ENCODE measurements at regions not wholly inside any gene's neighbourhood (a gene's known extent, or its start where the extent isn't known, plus 50 kb on each side); places are given as distances from the start of the nearest gene placed in this dataset.
"Not testable (repeated sequence)": the region's sequence is repeated elsewhere in the genome, so short reads cannot be mapped to it uniquely, and the experiment has no call there.

- in situ Hi-C loops (cut with HindIII; ENCODE audit: low sequenced_read_pairs); H3K4me3 ChIP-seq (ENCODE audit: low read depth, low read length); DNase-seq (ENCODE audit: low read depth): not testable (repeated sequence)
Measured at GRCh38 chr19:34871911-34872310, 54.8 kb upstream of the ZNF30 start.

GRCh38 chr19:34867631-34868030 is 59.1 kb upstream of the ZNF30 start:
- H3K4me3 ChIP-seq (ENCODE audit: low read depth, low read length) = no peak overlapping the region
- in situ Hi-C loops (cut with HindIII; ENCODE audit: low sequenced_read_pairs) = no loop called here
- DNase-seq (ENCODE audit: low read depth) = no peak
- TF ChIP-seq CTCF (IDR thresholded peaks at IDR 0.05; ENCODE audit: low read depth, low read length, missing control alignments) = no peak

- in situ Hi-C loops (cut with HindIII; ENCODE audit: low sequenced_read_pairs); H3K4me3 ChIP-seq (ENCODE audit: low read depth, low read length); DNase-seq (ENCODE audit: low read depth): not testable (repeated sequence)
Measured at GRCh38 chr19:34865225-34865624, 61.5 kb upstream of the ZNF30 start.

GRCh38 chr19:34859823-34860736 is 66.6 kb upstream of the ZNF30 start:
- DNase-seq (ENCODE audit: low read depth); H3K4me3 ChIP-seq (ENCODE audit: low read depth, low read length): not testable (repeated sequence)

GRCh38 chr19:34859325-34859724 is 67.4 kb upstream of the ZNF30 start:
- in situ Hi-C loops (cut with HindIII; ENCODE audit: low sequenced_read_pairs); DNase-seq (ENCODE audit: low read depth); H3K4me3 ChIP-seq (ENCODE audit: low read depth, low read length): not testable (repeated sequence)

More at GRCh38 chr19:34859823-34860736, 66.6 kb upstream of the ZNF30 start:
- in situ Hi-C loops (cut with HindIII; ENCODE audit: low sequenced_read_pairs) = not testable (repeated sequence)

- H3K4me3 ChIP-seq (ENCODE audit: low read depth, low read length) = no peak overlapping the region
- in situ Hi-C loops (cut with HindIII; ENCODE audit: low sequenced_read_pairs) = no loop called here
- no peak for TF ChIP-seq CTCF (IDR thresholded peaks at IDR 0.05; ENCODE audit: low read depth, low read length, missing control alignments)
- no peak for DNase-seq (ENCODE audit: low read depth)
Measured at GRCh38 chr19:34856052-34856451, 70.7 kb upstream of the ZNF30 start.

- no peak overlapping the region for H3K4me3 ChIP-seq (ENCODE audit: low read depth, low read length)
- DNase-seq (ENCODE audit: low read depth) = no peak
- TF ChIP-seq CTCF (IDR thresholded peaks at IDR 0.05; ENCODE audit: low read depth, low read length, missing control alignments) = no peak
- in situ Hi-C loops (cut with HindIII; ENCODE audit: low sequenced_read_pairs) = no loop called here
Measured at GRCh38 chr19:34853369-34853768, 73.3 kb upstream of the ZNF30 start.

- in situ Hi-C loops (cut with HindIII; ENCODE audit: low sequenced_read_pairs) = no loop called here
- H3K4me3 ChIP-seq (ENCODE audit: low read depth, low read length) = no peak overlapping the region
- no peak for DNase-seq (ENCODE audit: low read depth)
- TF ChIP-seq CTCF (IDR thresholded peaks at IDR 0.05; ENCODE audit: low read depth, low read length, missing control alignments) = no peak
Measured at GRCh38 chr19:34852669-34853068, 74.0 kb upstream of the ZNF30 start.
